Lower leg skin (tissue), 4 donors: ENCODE measurements at regions not wholly inside any gene's neighbourhood (a gene's known extent, or its start where the extent isn't known, plus 50 kb on each side); places are given as distances from the start of the nearest gene placed in this dataset.

Source experiments
- DNase-seq, 2 donors: peaks; one replicate each; pipeline ENCODE4 v3.0.0-alpha.2; 2019; ENCODE audit warnings: low spot score in 2 of 2
- H3K4me3 ChIP-seq: fragments of 200-600 bp; sonication (generic); 2 replicates; pipeline ENCODE4 v1.5.1; 2017; ENCODE audit warnings: mild to moderate bottlenecking, low read depth; ENCODE audit not compliant: poor library complexity, severe bottlenecking
- CTCF ChIP-seq, 3 donors: fragments of 450-650 bp; IDR thresholded peaks; one replicate each; pipeline ENCODE4 v1.5.1; 2016; ENCODE audit warnings: antibody characterized with exemption in 3 of 3, mild to moderate bottlenecking in 3 of 3, moderate library complexity in 2 of 3
- POLR2A ChIP-seq, 2 donors: fragments of 450-650 bp; IDR thresholded peaks; one replicate each; pipeline ENCODE4 v1.6.1; 2016 to 2017; ENCODE audit warnings: antibody characterized with exemption in 2 of 2, mild to moderate bottlenecking in 1 of 2, moderate library complexity in 1 of 2
- WGBS, 2 donors: methylation state at CpG; one replicate each; pipeline ENCODE4 v1.1.5; 2018; 5-methylcytosine and 5-hydroxymethylcytosine counted together
- intact Hi-C: fragments of 100-400 bp; cut with DNase I; formaldehyde crosslinking; loops from one replicate; pipeline ENCODE4 v1.15.0; 2023; ENCODE audit warnings: low total_unique reads

- WGBS, 2 donors: 62 to 63% methylated on average over 3 of the region's 3 CpGs
- TF ChIP-seq POLR2A (IDR thresholded peaks at IDR 0.05) (no peak), CTCF (IDR thresholded peaks at IDR 0.05) (no peak)
- intact Hi-C loops: no loop called here
- H3K4me3 ChIP-seq: no peak overlapping the region
- no peak for DNase-seq
These were observed 103.5 kb downstream of the LBH start for GRCh38 chr2:30334762-30335363.

- intact Hi-C loops: no loop called here
- 58 to 59% methylated on average over 2 of the region's 2 CpGs for WGBS, 2 donors
- no peak for DNase-seq
- no peak overlapping the region for H3K4me3 ChIP-seq
- no peak for TF ChIP-seq POLR2A (IDR thresholded peaks at IDR 0.05)
- TF ChIP-seq CTCF (IDR thresholded peaks at IDR 0.05): no peak
These were observed 104.8 kb downstream of the LBH start for GRCh38 chr2:30336084-30336483.

- no peak overlapping the region for H3K4me3 ChIP-seq
- DNase-seq: no peak
- WGBS, 2 donors: 86 to 87% methylated on average over 16 of the region's 16 CpGs
- intact Hi-C loops: no loop called here
- no peak for TF ChIP-seq CTCF (IDR thresholded peaks at IDR 0.05)
- TF ChIP-seq POLR2A (IDR thresholded peaks at IDR 0.05): no peak
These were observed 105.9 kb downstream of the LBH start for GRCh38 chr2:30336978-30337841.

- no peak overlapping the region for H3K4me3 ChIP-seq
- 73 to 82% methylated on average over 3 of the region's 3 CpGs for WGBS, 2 donors
- no peak for DNase-seq
- intact Hi-C loops: no loop called here
- no peak for TF ChIP-seq CTCF (IDR thresholded peaks at IDR 0.05)
- no peak for TF ChIP-seq POLR2A (IDR thresholded peaks at IDR 0.05)
These were observed 107.1 kb downstream of the LBH start for GRCh38 chr2:30338475-30338874.

GRCh38 chr2:30339071-30339470 is 107.7 kb downstream of the LBH start:
- no peak for DNase-seq
- no peak for TF ChIP-seq CTCF (IDR thresholded peaks at IDR 0.05)
- TF ChIP-seq POLR2A (IDR thresholded peaks at IDR 0.05): no peak
- WGBS, 2 donors: 94 to 95% methylated on average over 4 of the region's 4 CpGs
- no peak overlapping the region for H3K4me3 ChIP-seq
- intact Hi-C loops: no loop called here
